Calu3 (cell line): ENCODE measurements at regions not wholly inside any gene's neighbourhood (a gene's known extent, or its start where the extent isn't known, plus 50 kb on each side); places are given as distances from the start of the nearest gene placed in this dataset.

ENCODE experiments used
- BruUV-seq: library from RNA; stranded (reverse); fragments of 400-500 nt; replicated peaks from 2 replicates; lab custom pipeline; 2021; lab: Mats Ljungman, UMichigan
- CTCF ChIA-PET: fragments of 300-600 bp; sonication (Branson Sonifier 250); formaldehyde crosslinking; loops from one replicate; lab custom pipeline; 2022; ENCODE audit warnings: antibody characterized with exemption; lab: Charles Lee
- DNase-seq: peaks from one replicate; pipeline ENCODE4 v3.0.0; 2022
- H3K27ac Mint-ChIP-seq: one replicate; pipeline ENCODE4 v1.8.0; 2022; ENCODE audit warnings: mixed read lengths; ENCODE audit not compliant: unreplicated experiment
- H3K27me3 Mint-ChIP-seq: one replicate; pipeline ENCODE4 v1.8.0; 2022; ENCODE audit warnings: mixed read lengths; ENCODE audit not compliant: unreplicated experiment
- H3K36me3 Mint-ChIP-seq: one replicate; pipeline ENCODE4 v1.8.0; 2022; ENCODE audit warnings: mild to moderate bottlenecking, moderate library complexity, mixed read lengths; ENCODE audit not compliant: insufficient read depth, unreplicated experiment
- H3K4me1 Mint-ChIP-seq: one replicate; pipeline ENCODE4 v1.8.0; 2022; ENCODE audit warnings: mild to moderate bottlenecking, low read depth, mixed read lengths; ENCODE audit not compliant: unreplicated experiment
- H3K4me3 Mint-ChIP-seq: one replicate; pipeline ENCODE4 v1.8.0; 2022; ENCODE audit warnings: mild to moderate bottlenecking, low read depth, moderate library complexity, mixed read lengths; ENCODE audit not compliant: unreplicated experiment
- H3K9me3 Mint-ChIP-seq: one replicate; pipeline ENCODE4 v1.8.0; 2022; ENCODE audit warnings: low read depth, mixed read lengths; ENCODE audit not compliant: unreplicated experiment
- CTCF ChIP-seq: fragments of 200-600 bp; IDR thresholded peaks from one replicate; pipeline ENCODE4 v1.8.0; 2022; ENCODE audit warnings: antibody characterized with exemption; ENCODE audit not compliant: unreplicated experiment
- intact Hi-C: fragments of 100-400 bp; cut with micrococcal nuclease; formaldehyde crosslinking; loops from one replicate; pipeline ENCODE4 v1.10.0; 2022; ENCODE audit not compliant: unreplicated experiment

GRCh38 chrX:107560980-107561379 is 67.3 kb upstream of the PRPS1 start:
- TF ChIP-seq CTCF = no peak
- H3K4me3 Mint-ChIP-seq = no peak overlapping the region
- peaks cover 13% of the 10 kb centered on the region for H3K4me1 Mint-ChIP-seq
- intact Hi-C loops = no loop called here
- CTCF ChIA-PET = no interaction called here
- H3K27ac Mint-ChIP-seq = no peak overlapping the region
- H3K9me3 Mint-ChIP-seq = no peaks in the 10 kb centered on the region
- no peaks in the 10 kb centered on the region for H3K27me3 Mint-ChIP-seq
- no peak for DNase-seq
- no peaks in the 10 kb centered on the region for H3K36me3 Mint-ChIP-seq
- no TSS peak for BruUV-seq

- intact Hi-C loops = no loop called here
- no TSS peak for BruUV-seq
- CTCF ChIA-PET = no interaction called here
- no peaks in the 10 kb centered on the region for H3K36me3 Mint-ChIP-seq
- peaks cover 13% of the 10 kb centered on the region for H3K4me1 Mint-ChIP-seq
- no peak for TF ChIP-seq CTCF
- H3K27me3 Mint-ChIP-seq = no peaks in the 10 kb centered on the region
- H3K27ac Mint-ChIP-seq = no peak overlapping the region
- no peaks in the 10 kb centered on the region for H3K9me3 Mint-ChIP-seq
- no peak for DNase-seq
- H3K4me3 Mint-ChIP-seq = no peak overlapping the region
Measured at GRCh38 chrX:107561468-107562215, 66.7 kb upstream of the PRPS1 start.

GRCh38 chrX:107562482-107562881 is 65.8 kb upstream of the PRPS1 start:
- DNase-seq = no peak
- BruUV-seq = no TSS peak

GRCh38 chrX:107563824-107564223 is 64.5 kb upstream of the PRPS1 start:
- DNase-seq = no peak
- BruUV-seq = no TSS peak
- TF ChIP-seq CTCF = no peak
- Mint-ChIP-seq H3K36me3 (no peaks in the 10 kb centered on the region), H3K27me3 (no peaks in the 10 kb centered on the region), H3K27ac (no peak overlapping the region), H3K4me1 (peaks cover 13% of the 10 kb centered on the region), H3K9me3 (no peaks in the 10 kb centered on the region), H3K4me3 (no peak overlapping the region)
- CTCF ChIA-PET = no interaction called here
- intact Hi-C loops = no loop called here

More at GRCh38 chrX:107562482-107562881, 65.8 kb upstream of the PRPS1 start:
- Mint-ChIP-seq H3K27me3 (no peaks in the 10 kb centered on the region), H3K27ac (no peak overlapping the region), H3K4me3 (no peak overlapping the region), H3K36me3 (no peaks in the 10 kb centered on the region), H3K4me1 (peaks cover 13% of the 10 kb centered on the region), H3K9me3 (no peaks in the 10 kb centered on the region)
- no peak for TF ChIP-seq CTCF
- intact Hi-C loops = no loop called here
- CTCF ChIA-PET = no interaction called here
